GM19240 (cell line): ENCODE measurements at regions not wholly inside any gene's neighbourhood (a gene's known extent, or its start where the extent isn't known, plus 50 kb on each side); places are given as distances from the start of the nearest gene placed in this dataset.
"Not testable (repeated sequence)": the region's sequence is repeated elsewhere in the genome, so short reads cannot be mapped to it uniquely, and the experiment has no call there.

Experiments
- DNase-seq: peaks from one replicate; pipeline ENCODE4 v3.0.0; 2011; ENCODE audit warnings: low spot score; ENCODE audit not compliant: insufficient read length

DNA sequence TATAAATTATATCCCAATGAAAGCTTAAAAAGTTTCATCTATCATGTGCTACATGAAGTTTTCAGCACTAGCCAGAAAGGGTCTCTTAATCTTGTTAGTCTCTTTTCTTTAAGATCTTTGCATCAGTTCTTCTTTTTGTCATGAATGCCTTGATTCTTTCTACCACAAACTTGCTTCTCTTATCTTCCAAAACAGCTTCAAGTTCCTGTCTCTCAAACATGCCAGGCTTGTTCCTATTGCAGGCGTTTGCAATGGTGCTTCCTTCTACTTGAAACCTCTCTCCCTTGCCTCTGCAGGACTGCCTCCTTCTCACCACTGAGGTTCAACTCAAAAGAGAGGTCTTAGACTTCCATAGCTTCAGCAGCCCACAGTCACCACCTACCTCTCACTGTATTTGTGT is 104.3 kb upstream of the FRMD4B start:
- DNase-seq: no peak

- DNase-seq: no peak
Observed at GRCh38 chr3:69488026-69488425, 102.1 kb upstream of the FRMD4B start.

DNA sequence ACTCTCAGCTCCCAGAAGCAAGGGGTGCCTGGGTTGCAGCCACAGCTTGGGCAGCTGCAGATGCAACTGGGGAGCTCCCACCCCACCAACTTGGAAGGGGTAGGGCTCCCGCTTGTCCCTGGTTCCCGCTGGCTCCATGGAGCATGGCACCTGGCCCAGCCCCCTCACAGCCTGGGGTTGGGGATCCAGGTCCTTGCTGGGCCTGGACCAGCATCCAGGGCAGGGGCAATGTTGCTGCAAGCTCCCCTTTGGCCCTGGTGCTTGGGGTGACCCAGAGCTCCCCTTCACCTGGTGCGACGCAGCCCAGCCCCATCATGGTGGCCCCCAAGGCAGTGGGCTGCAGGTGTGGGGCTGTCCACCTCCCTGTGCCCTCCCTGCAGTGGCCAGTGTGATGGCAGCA is 99.6 kb upstream of the FRMD4B start:
- DNase-seq: no peak

- no peak for DNase-seq
Observed at GRCh38 chr3:69484507-69485393, 98.9 kb upstream of the FRMD4B start.

DNA sequence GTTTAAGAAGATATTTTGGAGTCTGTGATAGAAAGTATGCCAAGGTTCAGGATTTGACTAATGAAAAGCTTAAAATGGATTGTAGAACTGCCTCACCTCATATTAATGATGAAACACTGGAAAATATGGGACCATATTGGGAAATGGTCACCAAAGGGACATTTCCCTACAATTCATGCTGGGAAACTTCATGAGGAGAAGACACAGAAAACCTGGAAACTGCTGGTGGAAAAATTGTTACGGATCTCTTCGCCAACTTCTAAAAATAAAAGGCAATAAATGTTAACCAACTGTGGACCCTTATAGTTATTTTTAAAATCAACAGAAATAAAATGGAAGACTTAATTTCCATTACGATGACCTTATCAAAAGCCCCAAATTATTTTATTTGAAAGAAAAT is 97.6 kb upstream of the FRMD4B start:
- DNase-seq: no peak

DNA sequence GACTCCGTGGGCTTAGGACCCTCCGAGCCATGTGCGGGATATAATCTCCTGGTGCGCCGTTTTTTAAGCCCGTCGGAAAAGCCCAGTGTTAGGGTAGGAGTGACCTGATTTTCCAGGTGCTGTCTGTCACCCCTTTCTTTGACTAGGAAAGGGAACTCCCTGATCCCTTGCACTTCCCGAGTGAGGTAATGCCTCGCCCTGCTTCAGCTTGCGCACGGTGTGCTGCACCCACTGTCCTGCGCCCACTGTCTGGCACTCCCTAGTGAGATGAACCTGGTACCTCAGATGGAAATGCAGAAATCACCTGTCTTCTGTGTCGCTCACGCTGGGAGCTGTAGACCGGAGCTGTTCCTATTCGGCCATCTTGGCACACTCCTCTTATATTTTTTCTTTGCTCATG is 95.1 kb upstream of the FRMD4B start:
- not testable (repeated sequence) for DNase-seq

- DNase-seq: no peak
Observed at GRCh38 chr3:69474186-69474585, 88.3 kb upstream of the FRMD4B start.

DNA sequence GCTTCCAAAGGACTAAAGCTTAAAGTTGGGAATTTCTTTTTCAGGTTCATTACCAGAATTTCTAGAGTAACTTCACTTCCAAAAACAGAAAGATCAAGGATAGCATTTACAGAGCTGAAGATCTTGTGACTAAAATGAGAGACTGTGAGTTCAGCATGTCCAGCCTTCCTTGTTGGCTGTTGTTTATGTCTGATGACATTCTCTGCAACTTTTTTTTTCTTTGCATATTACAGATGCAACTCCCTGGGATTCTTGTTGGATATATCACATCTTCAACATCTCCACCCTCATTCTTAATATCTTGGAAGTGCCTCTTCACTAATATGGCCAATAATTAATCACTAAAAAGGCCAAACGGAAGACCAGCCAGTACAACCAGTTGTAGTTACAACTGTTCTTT is 86.2 kb upstream of the FRMD4B start:
- DNase-seq: no peak

DNA sequence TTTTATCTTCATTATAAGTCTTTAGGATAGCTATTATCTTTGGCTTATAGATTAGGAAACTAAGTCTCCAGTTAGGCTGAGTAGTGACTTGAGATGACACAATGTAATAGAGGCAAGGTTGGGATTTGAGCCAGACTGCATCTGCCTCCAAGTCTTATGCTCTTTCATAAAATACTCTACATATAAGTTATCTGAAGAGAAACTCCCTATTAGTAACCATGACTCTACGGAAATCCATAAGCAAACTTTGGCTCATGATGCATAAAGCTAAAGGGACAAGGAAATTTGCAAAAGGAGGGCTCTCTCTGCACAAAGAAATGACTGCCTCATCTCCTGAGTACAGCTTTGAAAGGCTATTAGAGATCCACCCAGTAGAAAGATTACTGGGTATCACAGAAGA is 77.6 kb upstream of the FRMD4B start:
- DNase-seq: no peak

DNA sequence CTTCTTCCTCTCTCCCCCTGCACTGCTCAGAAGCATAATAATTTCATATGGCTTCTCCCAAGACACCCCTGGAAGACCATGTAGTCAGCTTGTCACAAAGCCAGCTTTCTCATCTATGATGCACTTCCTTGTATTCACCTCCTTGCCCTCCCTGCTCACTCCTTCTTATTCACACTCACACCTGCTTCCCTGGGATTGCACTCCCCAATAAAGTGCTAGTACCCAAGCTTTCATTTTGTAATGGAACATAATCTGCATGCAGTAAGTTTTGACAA is 76.9 kb upstream of the FRMD4B start:
- DNase-seq: no peak

- no peak for DNase-seq
Observed at GRCh38 chr3:69462022-69462825, 76.3 kb upstream of the FRMD4B start.

DNA sequence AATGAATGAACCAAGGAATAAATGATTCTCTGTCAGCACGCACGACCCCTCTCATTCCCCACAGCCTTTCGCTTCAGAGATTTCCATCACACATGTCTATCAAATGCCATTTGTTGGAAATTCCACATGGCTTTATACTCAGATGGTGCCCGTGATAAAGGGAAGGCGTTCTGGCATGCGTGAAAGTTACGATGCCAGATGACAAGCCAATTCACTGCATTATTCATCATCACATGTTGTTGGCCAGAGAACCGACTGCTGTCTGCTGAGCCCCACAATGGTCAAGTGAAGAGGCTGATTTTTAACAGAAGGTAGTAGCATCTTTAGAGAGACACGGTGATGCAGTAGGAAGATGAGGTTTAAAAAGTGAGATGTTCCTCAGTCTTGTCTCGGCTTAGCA is 74.1 kb upstream of the FRMD4B start:
- DNase-seq: no peak

- DNase-seq: no peak
Observed at GRCh38 chr3:69458803-69459365, 73.0 kb upstream of the FRMD4B start.

GRCh38 chr3:69456631-69457030 is 70.7 kb upstream of the FRMD4B start:
- DNase-seq: no peak

- DNase-seq: no peak
Observed at GRCh38 chr3:69454204-69454787, 68.4 kb upstream of the FRMD4B start.

GRCh38 chr3:69452295-69452694 is 66.4 kb upstream of the FRMD4B start:
- DNase-seq: no peak

DNA sequence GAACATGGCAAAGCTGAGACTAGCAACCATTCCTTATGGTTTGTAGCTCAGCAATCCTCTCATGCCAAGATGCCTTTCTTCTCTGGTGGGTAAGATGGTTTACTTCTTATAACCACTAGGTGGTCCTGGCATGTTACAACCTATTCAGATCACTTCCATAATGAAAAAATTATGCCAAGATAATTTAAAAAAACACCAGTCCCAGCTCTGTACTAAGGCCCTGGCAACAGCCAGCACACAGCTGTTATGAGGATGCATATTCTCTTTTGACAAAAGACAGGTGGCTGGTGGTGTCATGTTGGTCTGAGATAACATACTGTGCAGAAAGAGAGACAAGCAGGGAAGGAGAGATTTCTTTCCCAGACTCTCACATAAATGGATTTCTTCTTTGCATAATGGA is 65.7 kb upstream of the FRMD4B start:
- no peak for DNase-seq

DNA sequence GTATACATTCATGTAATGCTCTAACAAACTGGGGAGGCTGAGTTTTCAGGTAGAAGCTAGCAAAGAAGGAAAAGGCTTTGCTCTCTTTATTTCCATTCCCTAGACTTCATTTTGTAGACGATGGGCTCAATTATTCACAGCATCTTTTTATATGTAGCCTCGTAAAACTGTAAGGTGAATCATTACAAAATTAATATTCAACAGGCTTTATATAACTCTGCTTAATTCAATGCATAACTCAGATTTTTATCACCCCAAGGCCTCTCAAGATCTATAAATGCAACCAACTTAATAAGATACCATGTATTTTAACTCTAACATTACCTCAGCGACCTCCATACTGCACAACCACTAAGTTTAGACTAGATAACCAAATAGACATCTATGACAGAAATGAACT is 63.0 kb upstream of the FRMD4B start:
- no peak for DNase-seq

DNA sequence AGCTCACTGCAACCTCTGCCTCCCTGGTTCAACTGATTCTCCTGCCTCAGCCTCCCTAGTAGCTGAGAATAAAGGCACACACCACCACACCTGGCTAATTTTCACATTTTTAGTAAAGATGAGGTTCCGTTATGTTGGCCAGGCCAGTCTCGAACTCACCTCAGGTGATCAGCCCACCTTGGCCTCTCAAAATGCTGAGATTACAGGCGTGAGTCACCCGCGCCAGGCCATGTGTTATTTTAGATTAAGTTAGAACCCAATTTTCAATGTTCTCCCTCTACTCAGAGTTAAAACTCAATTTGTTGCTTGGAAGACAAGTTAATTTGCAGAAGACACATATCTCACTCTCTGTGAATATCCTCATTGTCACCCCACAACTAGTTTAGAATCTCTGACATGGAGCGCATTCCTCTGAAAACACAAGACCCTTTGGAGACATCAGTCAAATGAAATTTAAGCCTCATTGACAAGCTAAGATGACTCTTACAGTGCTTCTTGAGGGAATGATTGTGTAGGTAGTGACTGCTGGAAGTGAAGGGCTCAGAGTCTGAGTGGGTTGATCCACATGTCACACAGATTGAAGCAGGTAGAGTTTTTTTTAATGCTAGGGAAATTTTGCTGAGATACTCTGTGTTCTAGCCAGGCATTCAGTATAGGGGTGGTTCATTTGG is 60.6 kb upstream of the FRMD4B start:
- DNase-seq: no peak

DNA sequence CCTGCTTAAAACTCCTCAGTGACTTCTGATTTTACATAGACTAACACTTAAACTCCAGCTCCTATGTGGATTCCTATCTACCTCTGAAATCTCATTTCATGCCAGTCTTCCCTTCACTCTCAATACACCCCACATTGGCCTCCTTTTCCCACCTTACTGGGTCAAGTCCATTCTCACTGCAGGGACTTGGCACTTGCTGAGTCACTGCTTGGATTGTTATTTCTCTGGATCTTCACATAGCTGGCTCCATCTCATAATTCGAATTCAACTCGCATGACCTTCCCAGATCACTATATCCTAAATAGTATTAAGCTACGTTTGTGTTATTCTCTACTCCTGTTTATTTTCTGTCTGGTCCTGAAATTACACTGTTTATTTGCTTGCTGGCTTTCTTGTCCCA is 59.6 kb upstream of the FRMD4B start:
- DNase-seq: no peak

- DNase-seq: no peak
Observed at GRCh38 chr3:69445024-69445423, 59.1 kb upstream of the FRMD4B start.

DNA sequence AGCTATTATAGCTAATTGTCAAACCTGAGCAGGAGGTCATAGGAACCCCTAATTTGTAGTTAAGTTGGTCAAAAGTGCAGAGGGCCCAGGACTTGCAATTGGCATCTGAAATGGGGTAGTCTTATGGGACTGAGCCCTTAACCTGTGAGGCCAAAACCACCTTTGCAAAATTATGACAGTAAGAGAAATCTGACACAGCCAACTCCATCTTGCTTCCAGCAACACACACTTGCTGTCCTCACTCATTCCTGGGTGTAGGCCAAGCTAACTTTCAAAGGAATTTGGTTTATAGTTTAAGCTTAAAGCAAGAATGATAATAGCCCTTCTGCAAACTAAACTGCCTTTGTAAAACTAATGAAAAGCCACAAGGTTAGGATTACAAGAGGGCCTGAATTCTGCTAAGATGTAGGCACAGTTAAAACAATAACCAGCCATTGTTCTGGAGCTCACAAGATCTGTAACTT is 57.6 kb upstream of the FRMD4B start:
- no peak for DNase-seq
